ENCODE measurements at regions not wholly inside any gene's neighbourhood (a gene's known extent, or its start where the extent isn't known, plus 50 kb on each side); places are given as distances from the start of the nearest gene placed in this dataset.
"Not testable (repeated sequence)": the region's sequence is repeated elsewhere in the genome, so short reads cannot be mapped to it uniquely, and the experiment has no call there.

GRCh38 chr6:111925296-111925695, 52.0 kb upstream of the FYN start:
- DNase-seq (ENCODE audit: insufficient read length) (no peak), FAIRE-seq (no peak)
- no peak for TF ChIP-seq POLR2AphosphoS5 (IDR thresholded peaks at IDR 0.05; ENCODE audit: low read depth, low read length)
- no peak for TF ChIP-seq TAF1 (IDR thresholded peaks at IDR 0.05; ENCODE audit: borderline replicate concordance, low read depth, low read length)
- no peak for TF ChIP-seq POLR2A (IDR thresholded peaks at IDR 0.05; ENCODE audit: low read depth, low read length)

GRCh38 chr6:111926731-111927302, 53.6 kb upstream of the FYN start:
- FAIRE-seq (no peak), DNase-seq (ENCODE audit: insufficient read length) (no peak)
- TF ChIP-seq TAF1 (IDR thresholded peaks at IDR 0.05; ENCODE audit: borderline replicate concordance, low read depth, low read length) (no peak), POLR2AphosphoS5 (IDR thresholded peaks at IDR 0.05; ENCODE audit: low read depth, low read length) (no peak), POLR2A (IDR thresholded peaks at IDR 0.05; ENCODE audit: low read depth, low read length) (no peak)

GRCh38 chr6:111927321-111927720, 54.1 kb upstream of the FYN start:
- DNase-seq (ENCODE audit: insufficient read length) (no peak), FAIRE-seq (no peak)
- TF ChIP-seq POLR2A (IDR thresholded peaks at IDR 0.05; ENCODE audit: low read depth, low read length) (no peak), POLR2AphosphoS5 (IDR thresholded peaks at IDR 0.05; ENCODE audit: low read depth, low read length) (no peak), TAF1 (IDR thresholded peaks at IDR 0.05; ENCODE audit: borderline replicate concordance, low read depth, low read length) (no peak)

GRCh38 chr6:111928139-111928538, 54.9 kb upstream of the FYN start:
- DNase-seq (ENCODE audit: insufficient read length) (no peak), FAIRE-seq (no peak)

GRCh38 chr6:111934611-111935010, 61.4 kb upstream of the FYN start:
- not testable (repeated sequence) for DNase-seq (ENCODE audit: insufficient read length); FAIRE-seq

More at GRCh38 chr6:111928139-111928538, 54.9 kb upstream of the FYN start:
- TF ChIP-seq POLR2AphosphoS5 (IDR thresholded peaks at IDR 0.05; ENCODE audit: low read depth, low read length) (no peak), TAF1 (IDR thresholded peaks at IDR 0.05; ENCODE audit: borderline replicate concordance, low read depth, low read length) (no peak), POLR2A (IDR thresholded peaks at IDR 0.05; ENCODE audit: low read depth, low read length) (no peak)

- no peak for DNase-seq (ENCODE audit: insufficient read length)
- FAIRE-seq: no peak
- TF ChIP-seq POLR2A (IDR thresholded peaks at IDR 0.05; ENCODE audit: low read depth, low read length) (no peak), TAF1 (IDR thresholded peaks at IDR 0.05; ENCODE audit: borderline replicate concordance, low read depth, low read length) (no peak), POLR2AphosphoS5 (IDR thresholded peaks at IDR 0.05; ENCODE audit: low read depth, low read length) (no peak)
These were observed 63.5 kb upstream of the FYN start for GRCh38 chr6:111936718-111937117.

GRCh38 chr6:111938710-111939109, 65.5 kb upstream of the FYN start:
- no peak for TF ChIP-seq POLR2A (IDR thresholded peaks at IDR 0.05; ENCODE audit: low read depth, low read length)
- TF ChIP-seq POLR2AphosphoS5 (IDR thresholded peaks at IDR 0.05; ENCODE audit: low read depth, low read length): no peak
- TF ChIP-seq TAF1 (IDR thresholded peaks at IDR 0.05; ENCODE audit: borderline replicate concordance, low read depth, low read length): no peak
- FAIRE-seq: no peak
- no peak for DNase-seq (ENCODE audit: insufficient read length)

GRCh38 chr6:111939902-111940301, 66.7 kb upstream of the FYN start:
- TF ChIP-seq POLR2AphosphoS5 (IDR thresholded peaks at IDR 0.05; ENCODE audit: low read depth, low read length) (no peak), POLR2A (IDR thresholded peaks at IDR 0.05; ENCODE audit: low read depth, low read length) (no peak), TAF1 (IDR thresholded peaks at IDR 0.05; ENCODE audit: borderline replicate concordance, low read depth, low read length) (no peak)
- DNase-seq (ENCODE audit: insufficient read length) (no peak), FAIRE-seq (no peak)

- FAIRE-seq: no peak
- TF ChIP-seq POLR2AphosphoS5 (IDR thresholded peaks at IDR 0.05; ENCODE audit: low read depth, low read length): no peak
- TF ChIP-seq POLR2A (IDR thresholded peaks at IDR 0.05; ENCODE audit: low read depth, low read length): no peak
- TF ChIP-seq TAF1 (IDR thresholded peaks at IDR 0.05; ENCODE audit: borderline replicate concordance, low read depth, low read length): no peak
These were observed 67.5 kb upstream of the FYN start for GRCh38 chr6:111940801-111941200.

GRCh38 chr6:111941686-111942330, 68.6 kb upstream of the FYN start:
- FAIRE-seq (no peak), DNase-seq (ENCODE audit: insufficient read length) (no peak)
- TF ChIP-seq POLR2A (IDR thresholded peaks at IDR 0.05; ENCODE audit: low read depth, low read length): no peak
- TF ChIP-seq TAF1 (IDR thresholded peaks at IDR 0.05; ENCODE audit: borderline replicate concordance, low read depth, low read length): no peak
- TF ChIP-seq POLR2AphosphoS5 (IDR thresholded peaks at IDR 0.05; ENCODE audit: low read depth, low read length): no peak

More at GRCh38 chr6:111940801-111941200, 67.5 kb upstream of the FYN start:
- no peak for DNase-seq (ENCODE audit: insufficient read length)

GRCh38 chr6:111942561-111942960, 69.3 kb upstream of the FYN start:
- no peak for DNase-seq (ENCODE audit: insufficient read length)
- FAIRE-seq: no peak
- TF ChIP-seq POLR2AphosphoS5 (IDR thresholded peaks at IDR 0.05; ENCODE audit: low read depth, low read length): no peak
- TF ChIP-seq POLR2A (IDR thresholded peaks at IDR 0.05; ENCODE audit: low read depth, low read length): no peak
- TF ChIP-seq TAF1 (IDR thresholded peaks at IDR 0.05; ENCODE audit: borderline replicate concordance, low read depth, low read length): no peak

- DNase-seq (ENCODE audit: insufficient read length): no peak
- TF ChIP-seq POLR2AphosphoS5 (IDR thresholded peaks at IDR 0.05; ENCODE audit: low read depth, low read length): no peak
- TF ChIP-seq TAF1 (IDR thresholded peaks at IDR 0.05; ENCODE audit: borderline replicate concordance, low read depth, low read length): no peak
- no peak for TF ChIP-seq POLR2A (IDR thresholded peaks at IDR 0.05; ENCODE audit: low read depth, low read length)
- no peak for FAIRE-seq
These were observed 70.0 kb upstream of the FYN start for GRCh38 chr6:111943266-111943665.

All from GM12892 (cell line).